GM12865 (cell line): ENCODE measurements at regions not wholly inside any gene's neighbourhood (a gene's known extent, or its start where the extent isn't known, plus 50 kb on each side); places are given as distances from the start of the nearest gene placed in this dataset.

Experiments used
- DNase-seq: peaks from one replicate; pipeline ENCODE4 v3.0.0; 2010; ENCODE audit warnings: low read depth
- H3K4me3 ChIP-seq: 2 replicates; pipeline ENCODE4 v1.5.1; 2011; ENCODE audit warnings: mild to moderate bottlenecking, low read depth, low read length, control low read depth
- CTCF ChIP-seq: IDR thresholded peaks from 2 replicates; pipeline ENCODE4 v1.5.1; 2011; ENCODE audit warnings: low read length, control low read depth, low read depth, inconsistent platforms; ENCODE audit not compliant: insufficient read depth; ENCODE audit errors: missing control alignments

- DNase-seq = no peak
- TF ChIP-seq CTCF = no peak
- H3K4me3 ChIP-seq = no peak overlapping the region
Measured at GRCh38 chr6:53730767-53731166, 64.0 kb upstream of the LRRC1 start.

- TF ChIP-seq CTCF = peak; percentile 82
- no peak overlapping the region for H3K4me3 ChIP-seq
- peak; percentile 47 for DNase-seq
Measured at GRCh38 chr6:53728570-53729194, 63.1 kb upstream of the KLHL31 start.

GRCh38 chr6:53727748-53728147, 62.2 kb upstream of the KLHL31 start:
- no peak for DNase-seq
- no peak overlapping the region for H3K4me3 ChIP-seq
- no peak for TF ChIP-seq CTCF

GRCh38 chr6:53725791-53726575, 60.4 kb upstream of the KLHL31 start:
- DNase-seq = peak; percentile 74
- TF ChIP-seq CTCF = peak; percentile 99
- no peak overlapping the region for H3K4me3 ChIP-seq

- TF ChIP-seq CTCF = no peak
- H3K4me3 ChIP-seq = no peak overlapping the region
- DNase-seq = no peak
Measured at GRCh38 chr6:53724501-53724900, 58.9 kb upstream of the KLHL31 start.

GRCh38 chr6:53723331-53723730, 57.8 kb upstream of the KLHL31 start:
- no peak overlapping the region for H3K4me3 ChIP-seq
- DNase-seq = no peak
- TF ChIP-seq CTCF = no peak
